ENCODE measurements at regions not wholly inside any gene's neighbourhood (a gene's known extent, or its start where the extent isn't known, plus 50 kb on each side); places are given as distances from the start of the nearest gene placed in this dataset.

DNA sequence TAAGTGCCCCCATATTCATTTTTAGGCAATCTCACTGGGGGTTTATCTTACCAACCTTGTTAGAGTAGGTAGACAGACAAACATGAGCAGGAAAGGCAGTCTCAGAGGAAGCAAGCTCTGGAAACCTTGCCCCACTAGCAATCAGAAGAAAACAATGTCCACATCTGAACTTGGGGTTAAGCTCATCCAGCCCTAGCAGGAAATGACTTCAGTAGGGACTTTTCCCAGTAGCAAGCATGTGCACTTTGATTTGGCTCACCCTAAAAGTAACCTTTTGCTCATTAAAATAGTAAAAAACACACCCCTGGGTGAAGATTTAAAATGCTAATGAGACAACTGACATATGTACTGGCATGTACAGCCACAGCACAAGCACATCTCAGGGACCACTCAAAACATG is 175.5 kb downstream of the AKAIN1 start:
- TF ChIP-seq, protein P1, sequence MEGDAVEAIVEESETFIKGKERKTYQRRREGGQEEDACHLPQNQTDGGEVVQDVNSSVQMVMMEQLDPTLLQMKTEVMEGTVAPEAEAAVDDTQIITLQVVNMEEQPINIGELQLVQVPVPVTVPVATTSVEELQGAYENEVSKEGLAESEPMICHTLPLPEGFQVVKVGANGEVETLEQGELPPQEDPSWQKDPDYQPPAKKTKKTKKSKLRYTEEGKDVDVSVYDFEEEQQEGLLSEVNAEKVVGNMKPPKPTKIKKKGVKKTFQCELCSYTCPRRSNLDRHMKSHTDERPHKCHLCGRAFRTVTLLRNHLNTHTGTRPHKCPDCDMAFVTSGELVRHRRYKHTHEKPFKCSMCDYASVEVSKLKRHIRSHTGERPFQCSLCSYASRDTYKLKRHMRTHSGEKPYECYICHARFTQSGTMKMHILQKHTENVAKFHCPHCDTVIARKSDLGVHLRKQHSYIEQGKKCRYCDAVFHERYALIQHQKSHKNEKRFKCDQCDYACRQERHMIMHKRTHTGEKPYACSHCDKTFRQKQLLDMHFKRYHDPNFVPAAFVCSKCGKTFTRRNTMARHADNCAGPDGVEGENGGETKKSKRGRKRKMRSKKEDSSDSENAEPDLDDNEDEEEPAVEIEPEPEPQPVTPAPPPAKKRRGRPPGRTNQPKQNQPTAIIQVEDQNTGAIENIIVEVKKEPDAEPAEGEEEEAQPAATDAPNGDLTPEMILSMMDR (conservative IDR thresholded peaks at IDR 0.05): no peak
- TF ChIP-seq ZFX (IDR thresholded peaks at IDR 0.05): no peak

Data from C4-2B (cell line).